C4-2B (cell line): ENCODE measurements at regions not wholly inside any gene's neighbourhood (a gene's known extent, or its start where the extent isn't known, plus 50 kb on each side); places are given as distances from the start of the nearest gene placed in this dataset.

ENCODE experiments used
- ZFX ChIP-seq: fragments of 450-650 bp; IDR thresholded peaks from 2 replicates; pipeline ENCODE4 v1.6.1; 2017
- TF ChIP-seq, protein P1 (sequence below): fragments of 450-650 bp; conservative IDR thresholded peaks from 2 replicates; pipeline ENCODE4 v1.5.1; 2017; ENCODE audit warnings: mild to moderate bottlenecking

DNA sequence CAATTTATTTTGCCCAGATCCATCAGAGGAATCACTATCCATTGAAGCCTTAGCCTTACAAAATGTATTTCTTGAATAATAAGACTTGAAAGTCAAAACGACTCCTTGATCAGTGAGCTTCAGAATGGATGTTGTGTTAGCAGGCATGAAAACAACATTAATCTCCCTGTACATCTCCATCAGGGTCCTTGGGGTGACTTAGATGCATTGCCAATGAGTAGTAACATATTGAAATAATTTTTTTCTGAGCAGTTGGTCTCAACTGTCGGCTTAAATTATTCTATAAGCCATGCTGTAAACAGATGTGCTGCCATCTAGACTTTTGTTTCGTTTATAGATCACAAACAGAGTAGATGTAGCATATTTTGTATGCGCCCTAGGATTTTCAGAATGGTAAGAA, 482.0 kb downstream of the AMY1C start:
- TF ChIP-seq, protein P1, sequence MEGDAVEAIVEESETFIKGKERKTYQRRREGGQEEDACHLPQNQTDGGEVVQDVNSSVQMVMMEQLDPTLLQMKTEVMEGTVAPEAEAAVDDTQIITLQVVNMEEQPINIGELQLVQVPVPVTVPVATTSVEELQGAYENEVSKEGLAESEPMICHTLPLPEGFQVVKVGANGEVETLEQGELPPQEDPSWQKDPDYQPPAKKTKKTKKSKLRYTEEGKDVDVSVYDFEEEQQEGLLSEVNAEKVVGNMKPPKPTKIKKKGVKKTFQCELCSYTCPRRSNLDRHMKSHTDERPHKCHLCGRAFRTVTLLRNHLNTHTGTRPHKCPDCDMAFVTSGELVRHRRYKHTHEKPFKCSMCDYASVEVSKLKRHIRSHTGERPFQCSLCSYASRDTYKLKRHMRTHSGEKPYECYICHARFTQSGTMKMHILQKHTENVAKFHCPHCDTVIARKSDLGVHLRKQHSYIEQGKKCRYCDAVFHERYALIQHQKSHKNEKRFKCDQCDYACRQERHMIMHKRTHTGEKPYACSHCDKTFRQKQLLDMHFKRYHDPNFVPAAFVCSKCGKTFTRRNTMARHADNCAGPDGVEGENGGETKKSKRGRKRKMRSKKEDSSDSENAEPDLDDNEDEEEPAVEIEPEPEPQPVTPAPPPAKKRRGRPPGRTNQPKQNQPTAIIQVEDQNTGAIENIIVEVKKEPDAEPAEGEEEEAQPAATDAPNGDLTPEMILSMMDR: no peak
- TF ChIP-seq ZFX: no peak
